ENCODE measurements at regions not wholly inside any gene's neighbourhood (a gene's known extent, or its start where the extent isn't known, plus 50 kb on each side); places are given as distances from the start of the nearest gene placed in this dataset.

DNA sequence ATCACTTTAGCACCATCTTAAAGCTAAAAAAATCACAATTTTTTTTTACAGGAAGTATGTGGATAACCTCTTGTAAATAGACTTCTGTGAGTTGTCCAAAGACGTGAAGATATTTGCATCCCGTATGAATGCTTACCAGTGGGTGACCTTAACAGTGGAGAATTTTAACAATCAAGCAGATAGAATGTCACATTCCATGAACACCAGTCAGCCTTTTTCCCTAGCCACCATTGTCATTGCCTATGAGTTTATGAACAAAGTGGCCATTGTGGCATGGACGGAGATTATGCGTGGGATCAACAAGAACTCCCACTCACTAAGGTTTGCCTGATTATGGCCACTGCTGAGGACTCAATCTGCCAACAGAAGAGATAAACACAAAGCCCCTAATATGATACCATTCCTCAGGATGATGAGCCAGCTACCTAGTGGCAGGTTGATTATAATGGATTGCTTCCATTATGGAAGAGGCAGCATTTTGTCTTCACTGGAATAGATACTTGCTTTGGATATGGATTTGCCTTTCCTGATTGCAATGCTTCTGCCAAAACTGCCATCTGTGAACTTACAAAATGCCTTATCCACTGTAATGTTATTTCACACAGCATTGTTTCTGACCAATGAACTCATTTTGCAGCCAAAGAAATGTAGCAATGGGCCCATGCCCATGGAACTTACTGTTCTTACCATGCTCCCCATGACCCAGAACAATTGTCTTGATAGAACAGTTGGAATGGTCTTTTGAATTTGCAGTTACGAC, 830.9 kb upstream of the NDST4 start:
- TF ChIP-seq POLR2A (IDR thresholded peaks at IDR 0.05) (no peak), EP300 (IDR thresholded peaks at IDR 0.05) (no peak), POLR2AphosphoS5 (IDR thresholded peaks at IDR 0.05) (no peak)
- TF ChIP-seq, protein P1, sequence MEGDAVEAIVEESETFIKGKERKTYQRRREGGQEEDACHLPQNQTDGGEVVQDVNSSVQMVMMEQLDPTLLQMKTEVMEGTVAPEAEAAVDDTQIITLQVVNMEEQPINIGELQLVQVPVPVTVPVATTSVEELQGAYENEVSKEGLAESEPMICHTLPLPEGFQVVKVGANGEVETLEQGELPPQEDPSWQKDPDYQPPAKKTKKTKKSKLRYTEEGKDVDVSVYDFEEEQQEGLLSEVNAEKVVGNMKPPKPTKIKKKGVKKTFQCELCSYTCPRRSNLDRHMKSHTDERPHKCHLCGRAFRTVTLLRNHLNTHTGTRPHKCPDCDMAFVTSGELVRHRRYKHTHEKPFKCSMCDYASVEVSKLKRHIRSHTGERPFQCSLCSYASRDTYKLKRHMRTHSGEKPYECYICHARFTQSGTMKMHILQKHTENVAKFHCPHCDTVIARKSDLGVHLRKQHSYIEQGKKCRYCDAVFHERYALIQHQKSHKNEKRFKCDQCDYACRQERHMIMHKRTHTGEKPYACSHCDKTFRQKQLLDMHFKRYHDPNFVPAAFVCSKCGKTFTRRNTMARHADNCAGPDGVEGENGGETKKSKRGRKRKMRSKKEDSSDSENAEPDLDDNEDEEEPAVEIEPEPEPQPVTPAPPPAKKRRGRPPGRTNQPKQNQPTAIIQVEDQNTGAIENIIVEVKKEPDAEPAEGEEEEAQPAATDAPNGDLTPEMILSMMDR (IDR thresholded peaks at IDR 0.05), result no peak

Data from suprapubic skin (tissue), 4 donors.